ENCODE measurements at regions not wholly inside any gene's neighbourhood (a gene's known extent, or its start where the extent isn't known, plus 50 kb on each side); places are given as distances from the start of the nearest gene placed in this dataset.

DNA sequence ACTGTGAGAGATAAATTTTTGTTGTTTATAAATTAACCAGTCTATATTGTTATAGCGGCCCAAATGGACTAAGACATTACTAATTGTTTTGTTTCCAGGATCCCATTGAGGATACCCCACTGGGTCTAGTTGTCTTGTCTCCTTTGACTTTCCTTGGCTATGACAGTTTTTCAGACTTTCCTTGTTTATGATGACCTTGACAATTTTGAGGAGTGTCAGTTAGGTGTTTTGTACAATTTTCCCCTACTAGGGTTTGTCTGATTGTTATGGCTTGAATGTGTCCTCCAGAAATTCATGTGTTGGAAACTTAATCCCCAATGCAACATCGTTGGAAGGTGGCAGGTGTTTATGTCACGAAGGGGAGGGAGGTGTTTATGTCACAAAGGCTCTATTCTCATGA is 89.6 kb upstream of the PITX2 start:
- no peaks in the 10 kb centered on the region for H3K9me3 ChIP-seq
- H3K27me3 ChIP-seq, result no peaks in the 10 kb centered on the region
- H3K36me3 ChIP-seq, result no peaks in the 10 kb centered on the region
- 82% methylated on average over 3 of the region's 3 CpGs for WGBS
- H3K27ac ChIP-seq, result no peak overlapping the region
- TF ChIP-seq, protein P1, sequence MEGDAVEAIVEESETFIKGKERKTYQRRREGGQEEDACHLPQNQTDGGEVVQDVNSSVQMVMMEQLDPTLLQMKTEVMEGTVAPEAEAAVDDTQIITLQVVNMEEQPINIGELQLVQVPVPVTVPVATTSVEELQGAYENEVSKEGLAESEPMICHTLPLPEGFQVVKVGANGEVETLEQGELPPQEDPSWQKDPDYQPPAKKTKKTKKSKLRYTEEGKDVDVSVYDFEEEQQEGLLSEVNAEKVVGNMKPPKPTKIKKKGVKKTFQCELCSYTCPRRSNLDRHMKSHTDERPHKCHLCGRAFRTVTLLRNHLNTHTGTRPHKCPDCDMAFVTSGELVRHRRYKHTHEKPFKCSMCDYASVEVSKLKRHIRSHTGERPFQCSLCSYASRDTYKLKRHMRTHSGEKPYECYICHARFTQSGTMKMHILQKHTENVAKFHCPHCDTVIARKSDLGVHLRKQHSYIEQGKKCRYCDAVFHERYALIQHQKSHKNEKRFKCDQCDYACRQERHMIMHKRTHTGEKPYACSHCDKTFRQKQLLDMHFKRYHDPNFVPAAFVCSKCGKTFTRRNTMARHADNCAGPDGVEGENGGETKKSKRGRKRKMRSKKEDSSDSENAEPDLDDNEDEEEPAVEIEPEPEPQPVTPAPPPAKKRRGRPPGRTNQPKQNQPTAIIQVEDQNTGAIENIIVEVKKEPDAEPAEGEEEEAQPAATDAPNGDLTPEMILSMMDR (IDR thresholded peaks at IDR 0.05), result no peak
- TF ChIP-seq POLR2AphosphoS5 (IDR thresholded peaks at IDR 0.05) (no peak), EP300 (IDR thresholded peaks at IDR 0.05) (no peak), POLR2A (IDR thresholded peaks at IDR 0.05) (no peak)
- H3K4me3 ChIP-seq, result no peak overlapping the region
- DNase-seq (ENCODE audit: low spot score in 2 of 2), result no peak
- H3K4me1 ChIP-seq, result no peaks in the 10 kb centered on the region

GRCh38 chr4:110730318-110730717 is 107.4 kb upstream of the PITX2 start:
- no peaks in the 10 kb centered on the region for H3K27me3 ChIP-seq
- WGBS, result 87% methylated on average over 3 of the region's 3 CpGs
- no peak for TF ChIP-seq EP300 (IDR thresholded peaks at IDR 0.05)
- TF ChIP-seq POLR2A (IDR thresholded peaks at IDR 0.05), result no peak
- TF ChIP-seq POLR2AphosphoS5 (IDR thresholded peaks at IDR 0.05), result no peak
- TF ChIP-seq, protein P1 (IDR thresholded peaks at IDR 0.05), result no peak

GRCh38 chr4:110733901-110734300 is 111.0 kb upstream of the PITX2 start:
- Histone ChIP-seq H3K27me3 (no peaks in the 10 kb centered on the region), H3K27ac (no peak overlapping the region), H3K36me3 (no peaks in the 10 kb centered on the region), H3K9me3 (no peaks in the 10 kb centered on the region), H3K4me3 (no peak overlapping the region), H3K4me1 (no peaks in the 10 kb centered on the region)
- WGBS, result 79% methylated on average over 4 of the region's 4 CpGs
- DNase-seq (ENCODE audit: low spot score in 2 of 2), result no peak
- TF ChIP-seq, protein P1 (IDR thresholded peaks at IDR 0.05), result no peak
- no peak for TF ChIP-seq POLR2AphosphoS5 (IDR thresholded peaks at IDR 0.05)

More at GRCh38 chr4:110730318-110730717, 107.4 kb upstream of the PITX2 start:
- Histone ChIP-seq H3K4me1 (no peaks in the 10 kb centered on the region), H3K27ac (no peak overlapping the region), H3K4me3 (no peak overlapping the region), H3K9me3 (no peaks in the 10 kb centered on the region), H3K36me3 (no peaks in the 10 kb centered on the region)
- no peak for DNase-seq (ENCODE audit: low spot score in 2 of 2)

- 94% methylated on average over 1 of the region's 1 CpG for WGBS
Measured at GRCh38 chr4:110735686-110736085, 112.8 kb upstream of the PITX2 start.

DNA sequence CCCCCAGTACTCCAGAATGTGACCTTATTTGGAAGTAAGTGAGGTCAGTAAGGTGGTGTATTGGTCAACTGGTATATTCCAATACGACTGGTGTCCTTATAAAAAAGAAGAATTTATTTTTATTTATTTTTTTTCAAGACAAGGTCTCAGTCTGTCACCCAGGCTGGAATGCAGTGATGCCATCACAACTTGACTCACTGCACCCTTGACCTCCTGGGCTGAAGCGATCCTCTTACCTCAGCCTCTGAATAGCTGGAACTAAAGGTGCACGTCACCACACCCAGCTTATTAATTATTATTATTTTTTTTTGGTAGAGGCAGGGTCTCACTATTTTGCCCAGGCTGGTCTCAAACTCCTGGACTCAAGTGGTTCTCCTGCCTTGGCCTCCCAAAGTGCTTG is 115.1 kb upstream of the PITX2 start:
- TF ChIP-seq POLR2AphosphoS5 (IDR thresholded peaks at IDR 0.05), result no peak
- TF ChIP-seq, protein P1 (IDR thresholded peaks at IDR 0.05), result no peak
- no peak for TF ChIP-seq POLR2A (IDR thresholded peaks at IDR 0.05)

More at GRCh38 chr4:110735686-110736085, 112.8 kb upstream of the PITX2 start:
- Histone ChIP-seq H3K27me3 (no peaks in the 10 kb centered on the region), H3K4me3 (no peak overlapping the region), H3K4me1 (no peaks in the 10 kb centered on the region), H3K27ac (no peak overlapping the region), H3K36me3 (no peaks in the 10 kb centered on the region), H3K9me3 (no peaks in the 10 kb centered on the region)
- TF ChIP-seq POLR2A (IDR thresholded peaks at IDR 0.05) (no peak), POLR2AphosphoS5 (IDR thresholded peaks at IDR 0.05) (no peak), EP300 (IDR thresholded peaks at IDR 0.05) (no peak)
- TF ChIP-seq, protein P1 (IDR thresholded peaks at IDR 0.05), result no peak
- no peak for DNase-seq (ENCODE audit: low spot score in 2 of 2)

More for the DNA sequence above, 115.1 kb upstream of the PITX2 start:
- no peaks in the 10 kb centered on the region for H3K27me3 ChIP-seq
- H3K4me3 ChIP-seq, result no peak overlapping the region
- no peaks in the 10 kb centered on the region for H3K4me1 ChIP-seq
- no peaks in the 10 kb centered on the region for H3K36me3 ChIP-seq
- no peak overlapping the region for H3K27ac ChIP-seq
- no peak for DNase-seq (ENCODE audit: low spot score in 2 of 2)
- whole genome bisulfite sequencing, result 89% methylated on average over 3 of the region's 3 CpGs
- H3K9me3 ChIP-seq, result no peaks in the 10 kb centered on the region

Measured in suprapubic skin (tissue), 4 donors.